Keratinocyte (primary cell): ENCODE measurements at regions not wholly inside any gene's neighbourhood (a gene's known extent, or its start where the extent isn't known, plus 50 kb on each side); places are given as distances from the start of the nearest gene placed in this dataset.

Experiments used
- DNase-seq: peaks from one replicate; pipeline ENCODE4 v3.0.0-alpha.2; 2011; ENCODE audit warnings: low read depth, missing footprints, low spot score
- FAIRE-seq: peaks from 2 replicates; lab custom pipeline; 2011; peaks lifted over from hg19 to GRCh38; lab: Jason Lieb, UNC
- H2AFZ ChIP-seq: 2 replicates; pipeline ENCODE4 v1.6.0; 2012; ENCODE audit warnings: low read length, control low read depth, inconsistent platforms; ENCODE audit not compliant: control insufficient read depth
- H3K27ac ChIP-seq: 2 replicates; pipeline ENCODE4 v1.5.1; 2011; ENCODE audit warnings: low read length; ENCODE audit not compliant: control insufficient read depth, insufficient read depth
- H3K27me3 ChIP-seq: 3 replicates; pipeline ENCODE4 v1.6.0; 2011; ENCODE audit warnings: low read length; ENCODE audit not compliant: control insufficient read depth, insufficient read depth; ENCODE audit errors: extremely low read depth
- H3K36me3 ChIP-seq, 2 experiments: 2 replicates in 1 of 2; 3 replicates in 1 of 2; pipeline ENCODE4 v1.5.1; 2011; ENCODE audit warnings: low read length in 2 of 2, mild to moderate bottlenecking in 1 of 2; ENCODE audit not compliant: control insufficient read depth in 2 of 2, insufficient read depth in 2 of 2; ENCODE audit errors: extremely low read depth in 1 of 2
- H3K4me1 ChIP-seq: 3 replicates; pipeline ENCODE4 v1.5.1; 2011; ENCODE audit warnings: low read length; ENCODE audit not compliant: control insufficient read depth, insufficient read depth; ENCODE audit errors: extremely low read depth
- H3K4me2 ChIP-seq: 3 replicates; pipeline ENCODE4 v1.6.0; 2011; ENCODE audit warnings: low read depth, low read length; ENCODE audit not compliant: control insufficient read depth, insufficient read depth; ENCODE audit errors: extremely low read depth
- H3K4me3 ChIP-seq, 3 experiments: fragments of 200-600 bp in 1 of 3; sonication (generic) in 1 of 3; 2 replicates in 2 of 3; 3 replicates in 1 of 3; pipeline ENCODE4 v1.5.1; 2011 to 2016; ENCODE audit warnings: low read length in 3 of 3, mild to moderate bottlenecking in 3 of 3, control low read depth in 2 of 3, inconsistent platforms in 1 of 3, low read depth in 1 of 3, mixed read lengths in 1 of 3, mixed run types in 1 of 3, moderate library complexity in 1 of 3; ENCODE audit not compliant: control insufficient read depth in 2 of 3, insufficient read depth in 2 of 3; ENCODE audit errors: extremely low read depth in 1 of 3
- H3K79me2 ChIP-seq: 2 replicates; pipeline ENCODE4 v1.6.0; 2012; ENCODE audit warnings: low read length; ENCODE audit not compliant: control insufficient read depth, insufficient read depth
- H3K9ac ChIP-seq: 3 replicates; pipeline ENCODE4 v1.6.0; 2011; ENCODE audit warnings: low read length; ENCODE audit not compliant: control insufficient read depth, insufficient read depth; ENCODE audit errors: extremely low read depth
- H3K9me1 ChIP-seq: 3 replicates; pipeline ENCODE4 v1.6.0; 2011; ENCODE audit warnings: low read length; ENCODE audit not compliant: control insufficient read depth, insufficient read depth; ENCODE audit errors: extremely low read depth
- H3K9me3 ChIP-seq: 2 replicates; pipeline ENCODE4 v1.5.1; 2012; ENCODE audit warnings: low read depth, low read length; ENCODE audit not compliant: control insufficient read depth
- H4K20me1 ChIP-seq: 3 replicates; pipeline ENCODE4 v1.6.0; 2011; ENCODE audit warnings: low read length; ENCODE audit not compliant: control insufficient read depth, insufficient read depth; ENCODE audit errors: extremely low read depth
- CTCF ChIP-seq, 3 experiments: IDR thresholded peaks in 1 of 3; conservative IDR thresholded peaks in 1 of 3; optimal IDR thresholded peaks in 1 of 3; 2 replicates in 2 of 3; 3 replicates in 1 of 3; pipeline versions ENCODE3 to v1.5.1; 2011; ENCODE audit warnings: low read length in 3 of 3, mild to moderate bottlenecking in 3 of 3, moderate library complexity in 2 of 3, control low read depth in 1 of 3, inconsistent platforms in 1 of 3; ENCODE audit not compliant: insufficient read depth in 2 of 3; ENCODE audit errors: extremely low read depth in 1 of 3
- EZH2 ChIP-seq: IDR thresholded peaks from one replicate; pipeline ENCODE4 v1.6.1; 2012; ENCODE audit warnings: inconsistent platforms, mild to moderate bottlenecking, low read length, moderate library complexity
- dilution Hi-C: fragments of 300-500 bp; cut with MboI; formaldehyde crosslinking; loops from one replicate; pipeline ENCODE4 v1.7.0; 2020; ENCODE audit warnings: low sequenced_read_pairs; ENCODE audit not compliant: extremely low pct_ligation_motif_present

- H3K9me1 ChIP-seq: no peaks in the 10 kb centered on the region
- FAIRE-seq: peak; percentile 96
- peak; percentile 44 for DNase-seq
- no peak overlapping the region for H3K4me3 ChIP-seq
- TF ChIP-seq CTCF (optimal IDR thresholded peaks at IDR 0.05 in 1 of 3, IDR thresholded peaks at IDR 0.05 in 1 of 3, conservative IDR thresholded peaks at IDR 0.05 in 1 of 3; ENCODE audit: extremely low read depth in 1 of 3, insufficient read depth in 2 of 3, low read length in 3 of 3) (no peak), EZH2 (no peak)
- no peak overlapping the region for H3K9ac ChIP-seq
- H3K27ac ChIP-seq: peak overlapping the region; percentile 64
- H4K20me1 ChIP-seq: no peaks in the 10 kb centered on the region
- no peaks in the 10 kb centered on the region for H3K9me3 ChIP-seq
- no peaks in the 10 kb centered on the region for H3K27me3 ChIP-seq
- H3K79me2 ChIP-seq: no peaks in the 10 kb centered on the region
- dilution Hi-C loops: no loop called here
- H3K36me3 ChIP-seq: no peaks in the 10 kb centered on the region
- no peak overlapping the region for H3K4me2 ChIP-seq
- H3K4me1 ChIP-seq: peaks cover 17% of the 10 kb centered on the region
- H2AFZ ChIP-seq: peak overlapping the region; percentile 3
These were observed 103.3 kb upstream of the COL8A1 start for GRCh38 chr3:99534951-99535704.

DNA sequence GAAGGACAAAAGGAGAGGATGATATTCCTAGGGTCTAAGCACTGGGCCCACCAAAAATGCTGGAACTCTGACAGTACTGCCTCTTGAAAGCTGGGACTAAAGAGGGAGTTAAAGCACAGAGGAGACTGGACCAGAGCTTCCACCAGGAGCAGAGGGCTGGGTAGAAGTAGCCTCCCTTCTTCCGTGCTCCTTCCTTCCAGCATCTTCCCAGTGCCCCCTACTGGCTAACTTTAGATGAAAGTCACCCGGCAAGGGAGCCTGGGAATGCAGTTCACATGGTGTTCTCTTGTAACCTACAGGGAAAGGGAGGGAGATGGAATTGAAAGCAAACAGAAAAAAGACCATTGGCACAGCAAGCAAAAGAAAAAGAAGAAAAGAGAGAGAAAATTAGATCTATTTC lies 106.1 kb upstream of the COL8A1 start:
- Histone ChIP-seq H3K79me2 (no peaks in the 10 kb centered on the region), H3K9me1 (no peaks in the 10 kb centered on the region), H2AFZ (peak overlapping the region; percentile 50), H3K9me3 (no peaks in the 10 kb centered on the region), H3K9ac (no peak overlapping the region), H3K4me1 (peaks cover 17% of the 10 kb centered on the region), H4K20me1 (no peaks in the 10 kb centered on the region), H3K36me3 (no peaks in the 10 kb centered on the region), H3K4me3 (no peak overlapping the region), H3K27ac (no peak overlapping the region), H3K4me2 (no peak overlapping the region), H3K27me3 (no peaks in the 10 kb centered on the region)
- dilution Hi-C loops: no loop called here
- TF ChIP-seq EZH2 (no peak), CTCF (optimal IDR thresholded peaks at IDR 0.05 in 1 of 3, IDR thresholded peaks at IDR 0.05 in 1 of 3, conservative IDR thresholded peaks at IDR 0.05 in 1 of 3; ENCODE audit: extremely low read depth in 1 of 3, insufficient read depth in 2 of 3, low read length in 3 of 3) (peak; percentile 76 to 85 (median 82))
- no peak for DNase-seq
- peak; percentile 91 for FAIRE-seq
